H9 (cell line): ENCODE measurements at regions not wholly inside any gene's neighbourhood (a gene's known extent, or its start where the extent isn't known, plus 50 kb on each side); places are given as distances from the start of the nearest gene placed in this dataset.

Experiments
- DNase-seq: peaks from one replicate; pipeline ENCODE4 v3.0.0-alpha.2; 2017
- H2AFZ ChIP-seq: one replicate; pipeline ENCODE4 v1.6.1; 2013; ENCODE audit warnings: mild to moderate bottlenecking, low read length, control low read depth, moderate library complexity
- H2AK5ac ChIP-seq: 2 replicates; pipeline ENCODE4 v1.6.1; 2013; ENCODE audit warnings: low read length, control low read depth, mixed read lengths; ENCODE audit not compliant: insufficient read length
- H2BK120ac ChIP-seq: one replicate; pipeline ENCODE4 v1.6.1; 2013; ENCODE audit warnings: low read depth, mild to moderate bottlenecking, low read length, control low read depth, inconsistent platforms; ENCODE audit not compliant: poor library complexity, severe bottlenecking
- H2BK12ac ChIP-seq: 2 replicates; pipeline ENCODE4 v1.6.1; 2013; ENCODE audit warnings: low read length, control low read depth, mixed read lengths, low read depth; ENCODE audit not compliant: insufficient read length
- H2BK15ac ChIP-seq: 2 replicates; pipeline ENCODE4 v1.6.1; 2013; ENCODE audit warnings: low read depth, low read length, control low read depth
- H2BK20ac ChIP-seq: one replicate; pipeline ENCODE4 v1.6.1; 2013; ENCODE audit warnings: low read depth, mild to moderate bottlenecking, low read length, control low read depth, inconsistent platforms; ENCODE audit not compliant: poor library complexity, severe bottlenecking
- H2BK5ac ChIP-seq: 2 replicates; pipeline ENCODE4 v1.6.1; 2013; ENCODE audit warnings: low read length, control low read depth, mixed read lengths; ENCODE audit not compliant: insufficient read length
- H3K14ac ChIP-seq: 2 replicates; pipeline ENCODE4 v1.6.1; 2013; ENCODE audit warnings: low read length, control low read depth; ENCODE audit not compliant: insufficient read depth
- H3K18ac ChIP-seq: 2 replicates; pipeline ENCODE4 v1.6.1; 2013; ENCODE audit warnings: low read depth, mild to moderate bottlenecking, mixed read lengths, low read length, control low read depth; ENCODE audit not compliant: insufficient read length
- H3K23ac ChIP-seq: 2 replicates; pipeline ENCODE4 v1.6.1; 2013; ENCODE audit warnings: low read length, control low read depth, mixed read lengths, low read depth; ENCODE audit not compliant: insufficient read length
- H3K23me2 ChIP-seq: 2 replicates; pipeline ENCODE4 v1.6.1; 2013; ENCODE audit warnings: low read depth, mild to moderate bottlenecking, mixed read lengths, low read length, control low read depth; ENCODE audit not compliant: insufficient read length, poor library complexity, severe bottlenecking
- H3K27ac ChIP-seq: 2 replicates; pipeline ENCODE4 v1.5.1; 2013; ENCODE audit warnings: low read length, control low read depth, mixed read lengths, low read depth; ENCODE audit not compliant: insufficient read length
- H3K27me3 ChIP-seq: 2 replicates; pipeline ENCODE4 v1.6.1; 2013; ENCODE audit warnings: low read length, control low read depth, inconsistent platforms; ENCODE audit not compliant: insufficient read depth
- H3K4ac ChIP-seq: 2 replicates; pipeline ENCODE4 v1.6.1; 2013; ENCODE audit warnings: low read depth, mild to moderate bottlenecking, control low read depth, inconsistent platforms, low read length, moderate library complexity
- H3K4me1 ChIP-seq: 2 replicates; pipeline ENCODE4 v1.6.1; 2013; ENCODE audit warnings: low read length, control low read depth, inconsistent platforms; ENCODE audit not compliant: insufficient read depth
- H3K4me2 ChIP-seq: 2 replicates; pipeline ENCODE4 v1.6.1; 2013; ENCODE audit warnings: low read length, control low read depth, mixed read lengths; ENCODE audit not compliant: insufficient read length, insufficient read depth
- H3K56ac ChIP-seq: 2 replicates; pipeline ENCODE4 v1.6.1; 2013; ENCODE audit warnings: low read depth, mild to moderate bottlenecking, mixed read lengths, low read length, control low read depth; ENCODE audit not compliant: insufficient read length
- H3K79me1 ChIP-seq: 2 replicates; pipeline ENCODE4 v1.6.1; 2013; ENCODE audit warnings: low read depth, mild to moderate bottlenecking, moderate library complexity, low read length, control low read depth, inconsistent platforms; ENCODE audit not compliant: insufficient read depth, poor library complexity, severe bottlenecking
- H3K79me2 ChIP-seq: 2 replicates; pipeline ENCODE4 v1.6.1; 2013; ENCODE audit warnings: low read length, control low read depth, inconsistent platforms; ENCODE audit not compliant: insufficient read depth
- H3K9ac ChIP-seq: 2 replicates; pipeline ENCODE4 v1.6.1; 2013; ENCODE audit warnings: low read length, control low read depth, mixed read lengths; ENCODE audit not compliant: insufficient read length; ENCODE audit errors: extremely low read depth
- H3K9me3 ChIP-seq: one replicate; pipeline ENCODE4 v1.6.1; 2013; ENCODE audit warnings: low read depth, low read length, inconsistent platforms; ENCODE audit not compliant: control insufficient read depth
- H3T11ph ChIP-seq: one replicate; pipeline ENCODE4 v1.6.1; 2013; ENCODE audit warnings: mild to moderate bottlenecking, low read length, control low read depth, inconsistent platforms
- H4K20me1 ChIP-seq: one replicate; pipeline ENCODE4 v1.6.1; 2013; ENCODE audit not compliant: control insufficient read depth, insufficient read length, insufficient read depth
- H4K5ac ChIP-seq: 2 replicates; pipeline ENCODE4 v1.6.1; 2013; ENCODE audit warnings: low read depth, mild to moderate bottlenecking, mixed read lengths, low read length, control low read depth; ENCODE audit not compliant: insufficient read length
- H4K8ac ChIP-seq: replicated peaks from 2 replicates; pipeline ENCODE4 v1.6.1; 2013; ENCODE audit warnings: low read length, control low read depth, mixed read lengths, low read depth; ENCODE audit not compliant: insufficient read length
- H4K91ac ChIP-seq: 2 replicates; pipeline ENCODE4 v1.6.1; 2013; ENCODE audit warnings: low read depth, mild to moderate bottlenecking, moderate library complexity, mixed read lengths, low read length, control low read depth; ENCODE audit not compliant: insufficient read length
- H3K27ac Mint-ChIP-seq, 3 experiments: 2 replicates in 2 of 3; 3 replicates in 1 of 3; pipeline ENCODE4 v1.8.0; 2020 to 2021; ENCODE audit warnings: mixed read lengths in 3 of 3, mild to moderate bottlenecking in 1 of 3, moderate library complexity in 1 of 3
- H3K27me3 Mint-ChIP-seq: 2 replicates; pipeline ENCODE4 v1.8.0; 2021; ENCODE audit warnings: low read depth, mild to moderate bottlenecking, moderate library complexity, mixed read lengths
- H3K36me3 Mint-ChIP-seq, 3 experiments: 2 replicates in 2 of 3; 3 replicates in 1 of 3; pipeline ENCODE4 v1.8.0; 2020 to 2021; ENCODE audit warnings: low read depth in 3 of 3, mixed read lengths in 3 of 3; ENCODE audit not compliant: insufficient read depth in 1 of 3
- H3K4me1 Mint-ChIP-seq, 2 experiments: 2 replicates each; pipeline ENCODE4 v1.8.0; 2020; ENCODE audit warnings: mixed read lengths in 2 of 2
- H3K4me3 Mint-ChIP-seq, 2 experiments: 2 replicates in 1 of 2; 3 replicates in 1 of 2; pipeline ENCODE4 v1.8.0; 2020 to 2021; ENCODE audit warnings: mild to moderate bottlenecking in 2 of 2, mixed read lengths in 2 of 2, moderate library complexity in 1 of 2
- H3K9me3 Mint-ChIP-seq, 2 experiments: 2 replicates in 1 of 2; 3 replicates in 1 of 2; pipeline ENCODE4 v1.8.0; 2020; ENCODE audit warnings: mild to moderate bottlenecking in 2 of 2, mixed read lengths in 2 of 2, moderate library complexity in 1 of 2
- WGBS: extraction: QIAGEN DNeasy Blood & Tissue Kit; methylation state at CpG from one replicate; pipeline ENCODE4 v1.1.7; 2013; ENCODE audit warnings: missing lambda C conversion rate, low lambda C conversion rate, mixed read lengths; ENCODE audit not compliant: insufficient read length; ENCODE audit errors: extremely low coverage; 5-methylcytosine and 5-hydroxymethylcytosine counted together
- TF ChIP-seq, protein P1 (sequence below): fragments of 200-600 bp; sonication (generic); conservative IDR thresholded peaks from 3 replicates; pipeline ENCODE4 v1.8.0; 2021; ENCODE audit warnings: antibody characterized with exemption, mild to moderate bottlenecking

DNA sequence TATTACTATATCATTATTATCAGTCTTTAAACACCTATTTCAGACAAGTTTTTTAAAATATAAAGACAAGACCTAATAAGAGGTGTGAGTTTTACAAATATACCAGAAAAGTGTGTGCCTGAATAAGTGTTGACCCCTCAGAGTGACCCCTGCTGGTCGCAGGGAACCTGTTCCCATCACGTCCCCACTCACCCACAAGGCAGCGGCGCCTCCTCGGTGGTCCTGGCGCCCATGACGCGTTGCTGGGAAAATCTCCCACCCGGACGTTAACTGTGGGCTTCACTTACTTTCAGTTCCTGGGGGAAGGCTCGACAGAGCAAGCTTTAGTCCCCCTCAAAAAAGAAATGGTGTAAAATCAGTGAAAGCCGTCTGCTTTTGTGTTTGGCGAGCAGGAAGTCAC is 93.5 kb downstream of the TMEM18 start:
- no peak overlapping the region for H3K56ac ChIP-seq
- H2AK5ac ChIP-seq, result no peak overlapping the region
- no peaks in the 10 kb centered on the region for H3K79me2 ChIP-seq
- no CpG with 5 or more reads among the region's 13 CpGs for WGBS
- no peak overlapping the region for H2AFZ ChIP-seq
- no peaks in the 10 kb centered on the region for H3K79me1 ChIP-seq
- no peak overlapping the region for H3K27ac ChIP-seq
- Mint-ChIP-seq H3K36me3 (no peaks in the 10 kb centered on the region), H3K27ac (no peak overlapping the region), H3K4me1 (peaks cover 10 to 16% of the 10 kb centered on the region in 2 experiments), H3K9me3 (no peaks in the 10 kb centered on the region; a peak in 1 of 5 replicates), H3K4me3 (no peak overlapping the region), H3K27me3 (peaks cover 8% of the 10 kb centered on the region)
- H3K4me2 ChIP-seq, result no peak overlapping the region
- no peaks in the 10 kb centered on the region for H3K9me3 ChIP-seq
- H2BK120ac ChIP-seq, result no peak overlapping the region
- H3T11ph ChIP-seq, result no peak overlapping the region
- peak; percentile 40 for DNase-seq
- no peak overlapping the region for H2BK5ac ChIP-seq
- no peaks in the 10 kb centered on the region for H4K20me1 ChIP-seq
- H4K5ac ChIP-seq, result no peak overlapping the region
- H3K27me3 ChIP-seq, result no peaks in the 10 kb centered on the region
- H3K4me1 ChIP-seq, result no peaks in the 10 kb centered on the region
- TF ChIP-seq, protein P1, sequence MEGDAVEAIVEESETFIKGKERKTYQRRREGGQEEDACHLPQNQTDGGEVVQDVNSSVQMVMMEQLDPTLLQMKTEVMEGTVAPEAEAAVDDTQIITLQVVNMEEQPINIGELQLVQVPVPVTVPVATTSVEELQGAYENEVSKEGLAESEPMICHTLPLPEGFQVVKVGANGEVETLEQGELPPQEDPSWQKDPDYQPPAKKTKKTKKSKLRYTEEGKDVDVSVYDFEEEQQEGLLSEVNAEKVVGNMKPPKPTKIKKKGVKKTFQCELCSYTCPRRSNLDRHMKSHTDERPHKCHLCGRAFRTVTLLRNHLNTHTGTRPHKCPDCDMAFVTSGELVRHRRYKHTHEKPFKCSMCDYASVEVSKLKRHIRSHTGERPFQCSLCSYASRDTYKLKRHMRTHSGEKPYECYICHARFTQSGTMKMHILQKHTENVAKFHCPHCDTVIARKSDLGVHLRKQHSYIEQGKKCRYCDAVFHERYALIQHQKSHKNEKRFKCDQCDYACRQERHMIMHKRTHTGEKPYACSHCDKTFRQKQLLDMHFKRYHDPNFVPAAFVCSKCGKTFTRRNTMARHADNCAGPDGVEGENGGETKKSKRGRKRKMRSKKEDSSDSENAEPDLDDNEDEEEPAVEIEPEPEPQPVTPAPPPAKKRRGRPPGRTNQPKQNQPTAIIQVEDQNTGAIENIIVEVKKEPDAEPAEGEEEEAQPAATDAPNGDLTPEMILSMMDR, result peak; percentile 63
- H2BK20ac ChIP-seq, result no peak overlapping the region
- H3K18ac ChIP-seq, result no peak overlapping the region
- no peak overlapping the region for H4K91ac ChIP-seq
- no peak overlapping the region for H3K9ac ChIP-seq
- H3K23me2 ChIP-seq, result no peaks in the 10 kb centered on the region
- H3K4ac ChIP-seq, result no peak overlapping the region
- no peak overlapping the region for H2BK12ac ChIP-seq
- H3K23ac ChIP-seq, result no peak overlapping the region
- H3K14ac ChIP-seq, result no peak overlapping the region
- H4K8ac ChIP-seq, result no peak overlapping the region
- no peak overlapping the region for H2BK15ac ChIP-seq
